ENCODE measurements at regions not wholly inside any gene's neighbourhood (a gene's known extent, or its start where the extent isn't known, plus 50 kb on each side); places are given as distances from the start of the nearest gene placed in this dataset.

DNA sequence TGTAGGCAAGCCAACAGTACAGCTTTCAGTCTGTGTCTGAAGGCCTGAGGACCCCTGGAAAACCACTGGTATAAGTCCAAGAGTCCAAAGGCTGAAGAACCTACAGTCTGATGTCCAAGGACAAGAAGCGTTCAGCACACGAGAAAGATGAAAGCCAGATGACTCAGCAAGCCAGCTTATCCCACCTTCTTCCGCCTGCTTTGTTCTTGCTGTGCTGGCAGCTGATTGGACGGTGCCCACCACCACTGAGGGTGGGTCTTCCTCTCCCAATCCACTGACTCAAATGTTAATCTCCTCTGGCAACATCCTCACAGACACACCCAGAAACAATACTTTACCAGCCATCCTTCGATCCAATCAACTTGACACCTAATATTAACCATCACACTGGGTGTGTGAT, 59.0 kb upstream of the PDZRN3 start:
- H3K36me3 ChIP-seq: no peaks in the 10 kb centered on the region
- no peak overlapping the region for H3K9ac ChIP-seq
- H3K9me3 ChIP-seq: no peaks in the 10 kb centered on the region
- H3K4me2 ChIP-seq: no peak overlapping the region
- no peak for TF ChIP-seq Cebpa-rat (IDR thresholded peaks at IDR 0.05)
- no peaks in the 10 kb centered on the region for H3K4me1 ChIP-seq
- H3K4me3 ChIP-seq: no peak overlapping the region
- no peaks in the 10 kb centered on the region for H4K20me1 ChIP-seq
- H3K27me3 ChIP-seq: no peaks in the 10 kb centered on the region
- H3K27ac ChIP-seq: no peak overlapping the region

DNA sequence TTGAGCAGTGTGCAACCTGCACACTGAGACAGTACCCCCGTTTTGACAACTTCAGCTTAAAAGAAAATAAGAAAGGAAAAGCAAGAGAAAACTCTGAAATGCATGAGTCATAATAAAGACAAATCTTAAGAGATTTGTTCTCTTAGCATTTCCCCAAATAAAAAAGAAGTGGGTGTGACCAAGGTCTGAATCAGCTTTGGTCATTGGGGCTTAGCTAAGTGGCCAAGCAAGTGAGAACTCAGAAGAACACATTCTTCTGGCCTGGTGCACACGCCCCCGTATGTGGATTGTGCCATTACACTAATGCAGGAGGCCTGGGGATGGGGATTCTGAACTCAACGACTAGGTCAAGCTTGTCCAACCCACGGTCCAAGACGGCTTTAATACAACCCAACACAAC, 56.9 kb upstream of the PDZRN3 start:
- Histone ChIP-seq H4K20me1 (no peaks in the 10 kb centered on the region), H3K9ac (no peak overlapping the region), H3K27me3 (no peaks in the 10 kb centered on the region), H3K9me3 (no peaks in the 10 kb centered on the region), H3K4me1 (no peaks in the 10 kb centered on the region), H3K36me3 (no peaks in the 10 kb centered on the region), H3K27ac (no peak overlapping the region), H3K4me3 (no peak overlapping the region), H3K4me2 (no peak overlapping the region)
- TF ChIP-seq Cebpa-rat (IDR thresholded peaks at IDR 0.05): no peak

DNA sequence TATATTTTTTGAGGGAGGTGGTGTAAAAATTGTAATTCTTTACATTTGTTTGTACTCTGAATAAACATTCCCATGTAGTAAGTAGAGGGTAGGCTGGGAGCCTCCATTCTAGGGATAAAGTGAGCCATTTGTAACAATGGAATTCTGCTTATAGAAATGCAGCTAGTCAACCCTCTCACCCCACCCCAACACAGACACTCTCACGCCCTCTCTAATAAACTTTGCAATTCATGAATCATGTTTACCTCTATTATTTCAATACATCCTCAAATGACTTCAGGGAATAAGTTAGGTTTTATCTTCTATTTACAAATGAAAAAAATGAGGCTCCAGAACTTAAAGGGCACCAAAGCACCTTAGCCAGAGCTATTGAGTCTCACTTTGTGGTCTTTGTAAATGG, 56.5 kb upstream of the PDZRN3 start:
- Histone ChIP-seq H3K4me2 (no peak overlapping the region), H3K9me3 (no peaks in the 10 kb centered on the region), H3K4me1 (no peaks in the 10 kb centered on the region), H4K20me1 (no peaks in the 10 kb centered on the region), H3K27ac (no peak overlapping the region), H3K9ac (no peak overlapping the region), H3K4me3 (no peak overlapping the region), H3K27me3 (no peaks in the 10 kb centered on the region), H3K36me3 (no peaks in the 10 kb centered on the region)
- no peak for TF ChIP-seq Cebpa-rat (IDR thresholded peaks at IDR 0.05)

DNA sequence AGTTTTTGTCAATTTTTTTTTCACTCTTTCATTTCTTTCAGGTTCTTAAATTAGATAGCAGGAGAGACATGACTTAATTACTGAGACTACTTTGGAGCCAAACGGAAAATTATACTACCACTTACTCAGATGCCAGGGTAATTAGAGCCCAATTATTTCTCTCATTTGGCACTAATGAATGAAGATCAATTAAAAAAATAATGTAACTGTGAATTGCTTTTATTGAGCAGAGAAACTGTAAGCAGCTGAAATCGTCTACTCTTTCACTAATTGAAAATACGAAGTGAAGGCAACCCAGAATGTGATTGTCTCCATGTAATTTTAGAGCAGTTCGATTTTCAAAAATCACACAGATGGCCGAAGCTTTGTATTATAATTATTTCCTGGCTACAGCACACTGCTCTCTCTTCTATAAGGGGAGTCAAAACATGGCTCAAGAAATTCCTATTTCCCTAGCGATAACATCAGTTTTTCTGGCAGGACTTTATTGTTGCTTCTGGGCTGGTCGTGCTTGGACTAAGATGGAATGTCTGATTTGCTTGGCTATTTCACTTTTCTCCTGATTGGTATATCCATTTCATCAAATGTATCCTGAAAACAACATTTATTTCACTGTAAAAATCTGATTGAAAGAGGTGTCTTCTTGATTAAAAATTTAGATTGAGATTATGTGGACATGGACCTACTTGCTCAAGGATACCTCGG, 55.8 kb upstream of the PDZRN3 start:
- TF ChIP-seq Cebpa-rat (IDR thresholded peaks at IDR 0.05): no peak

DNA sequence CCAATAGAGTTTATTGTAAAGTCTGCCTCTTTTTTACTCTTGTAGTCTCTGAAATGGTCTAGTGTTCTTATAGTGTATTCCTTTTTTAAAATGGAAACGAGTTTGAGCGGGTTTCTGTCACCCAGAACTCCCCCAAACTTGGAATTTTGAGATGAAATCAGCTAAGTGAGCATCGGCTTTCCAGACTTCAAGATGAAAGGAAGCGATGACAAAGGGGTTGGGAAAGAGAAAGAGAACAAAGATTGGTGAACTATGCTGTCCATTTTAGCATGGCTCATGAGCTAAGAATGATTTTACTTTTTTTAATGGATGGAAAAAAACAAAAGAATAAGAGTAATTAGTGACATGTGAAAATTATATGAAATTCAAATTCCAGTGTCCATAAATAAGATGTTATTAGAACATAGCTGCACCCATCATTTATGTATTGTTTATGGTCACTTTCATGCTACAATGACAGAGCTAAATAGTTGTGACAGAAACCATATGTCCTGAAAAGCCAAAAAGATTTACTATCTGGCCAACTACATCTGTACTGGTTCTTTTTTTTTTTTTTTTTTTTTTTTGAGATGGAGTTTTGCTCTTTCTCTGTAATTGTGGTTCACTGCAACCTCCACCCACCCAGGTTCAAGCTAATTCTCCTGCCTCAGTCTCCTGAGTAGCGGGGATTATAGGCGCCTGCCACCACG, 52.7 kb upstream of the PDZRN3 start:
- Histone ChIP-seq H3K4me2 (no peak overlapping the region), H3K27me3 (no peaks in the 10 kb centered on the region), H3K4me1 (no peaks in the 10 kb centered on the region), H3K4me3 (no peak overlapping the region), H3K36me3 (no peaks in the 10 kb centered on the region), H4K20me1 (no peaks in the 10 kb centered on the region), H3K27ac (no peak overlapping the region), H3K9me3 (no peaks in the 10 kb centered on the region), H3K9ac (no peak overlapping the region)
- no peak for TF ChIP-seq Cebpa-rat (IDR thresholded peaks at IDR 0.05)

More for the DNA sequence above, 55.8 kb upstream of the PDZRN3 start:
- no peaks in the 10 kb centered on the region for H3K9me3 ChIP-seq
- H4K20me1 ChIP-seq: no peaks in the 10 kb centered on the region
- no peak overlapping the region for H3K9ac ChIP-seq
- H3K27me3 ChIP-seq: no peaks in the 10 kb centered on the region
- H3K4me3 ChIP-seq: no peak overlapping the region
- no peak overlapping the region for H3K27ac ChIP-seq
- no peak overlapping the region for H3K4me2 ChIP-seq
- H3K4me1 ChIP-seq: no peaks in the 10 kb centered on the region
- no peaks in the 10 kb centered on the region for H3K36me3 ChIP-seq

All from BLaER1 (cell line).